ENCODE measurements at regions not wholly inside any gene's neighbourhood (a gene's known extent, or its start where the extent isn't known, plus 50 kb on each side); places are given as distances from the start of the nearest gene placed in this dataset.
"Not testable (repeated sequence)": the region's sequence is repeated elsewhere in the genome, so short reads cannot be mapped to it uniquely, and the experiment has no call there.

- TF ChIP-seq, protein P1, sequence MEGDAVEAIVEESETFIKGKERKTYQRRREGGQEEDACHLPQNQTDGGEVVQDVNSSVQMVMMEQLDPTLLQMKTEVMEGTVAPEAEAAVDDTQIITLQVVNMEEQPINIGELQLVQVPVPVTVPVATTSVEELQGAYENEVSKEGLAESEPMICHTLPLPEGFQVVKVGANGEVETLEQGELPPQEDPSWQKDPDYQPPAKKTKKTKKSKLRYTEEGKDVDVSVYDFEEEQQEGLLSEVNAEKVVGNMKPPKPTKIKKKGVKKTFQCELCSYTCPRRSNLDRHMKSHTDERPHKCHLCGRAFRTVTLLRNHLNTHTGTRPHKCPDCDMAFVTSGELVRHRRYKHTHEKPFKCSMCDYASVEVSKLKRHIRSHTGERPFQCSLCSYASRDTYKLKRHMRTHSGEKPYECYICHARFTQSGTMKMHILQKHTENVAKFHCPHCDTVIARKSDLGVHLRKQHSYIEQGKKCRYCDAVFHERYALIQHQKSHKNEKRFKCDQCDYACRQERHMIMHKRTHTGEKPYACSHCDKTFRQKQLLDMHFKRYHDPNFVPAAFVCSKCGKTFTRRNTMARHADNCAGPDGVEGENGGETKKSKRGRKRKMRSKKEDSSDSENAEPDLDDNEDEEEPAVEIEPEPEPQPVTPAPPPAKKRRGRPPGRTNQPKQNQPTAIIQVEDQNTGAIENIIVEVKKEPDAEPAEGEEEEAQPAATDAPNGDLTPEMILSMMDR (IDR thresholded peaks at IDR 0.05), result no peak
- Histone ChIP-seq H3K36me3 (no peaks in the 10 kb centered on the region), H3K4me3 (no peak overlapping the region), H3K9me3 (no peaks in the 10 kb centered on the region), H3K27me3 (no peaks in the 10 kb centered on the region), H3K27ac (no peak overlapping the region), H3K4me1 (no peaks in the 10 kb centered on the region)
- no peak for DNase-seq
- FAIRE-seq, result no peak
- no peak for ATAC-seq
- 73 to 83% methylated on average over 1 of the region's 1 CpG for WGBS, 2 donors
- intact Hi-C loops (cut with DNase I), result no loop called here
These were observed 209.8 kb downstream of the FZD1 start for GRCh38 chr7:91474074-91474473.

- WGBS, 2 donors, result 69 to 90% methylated on average over 5 of the region's 5 CpGs
- DNase-seq; H3K36me3 ChIP-seq; FAIRE-seq; H3K4me1 ChIP-seq; H3K9me3 ChIP-seq; H3K4me3 ChIP-seq; H3K27ac ChIP-seq; ATAC-seq; H3K27me3 ChIP-seq; intact Hi-C loops (cut with DNase I): not testable (repeated sequence)
These were observed 216.2 kb downstream of the FZD1 start for GRCh38 chr7:91480470-91480869.

DNA sequence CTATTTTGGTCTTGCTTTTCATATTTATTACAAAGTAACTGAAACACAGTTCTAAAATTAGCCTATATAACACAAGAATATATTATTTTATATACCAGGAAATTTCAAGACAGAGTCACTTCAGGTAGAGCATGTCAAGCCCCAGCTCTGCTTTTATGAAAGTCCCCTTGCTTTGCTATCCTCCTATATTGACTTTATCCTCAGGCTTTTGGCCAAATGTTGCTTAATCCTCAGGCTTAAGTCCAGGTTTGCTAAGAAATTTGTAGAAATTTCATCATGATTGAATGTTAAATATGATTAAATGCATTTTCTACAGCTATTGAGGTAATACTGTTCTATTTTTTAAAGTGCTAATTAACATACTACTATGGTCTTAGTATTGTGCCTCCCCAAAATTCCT, 227.6 kb downstream of the FZD1 start:
- Histone ChIP-seq H3K9me3 (peaks cover 0 to 3% (median 0%) of the 10 kb centered on the region in 4 donors), H3K27me3 (no peaks in the 10 kb centered on the region), H3K36me3 (no peaks in the 10 kb centered on the region), H3K4me1 (no peaks in the 10 kb centered on the region), H3K4me3 (no peak overlapping the region), H3K27ac (no peak overlapping the region)
- TF ChIP-seq, protein P1 (IDR thresholded peaks at IDR 0.05), result no peak
- FAIRE-seq (no peak), DNase-seq (no peak), ATAC-seq (no peak)
- intact Hi-C loops (cut with DNase I), result no loop called here

DNA sequence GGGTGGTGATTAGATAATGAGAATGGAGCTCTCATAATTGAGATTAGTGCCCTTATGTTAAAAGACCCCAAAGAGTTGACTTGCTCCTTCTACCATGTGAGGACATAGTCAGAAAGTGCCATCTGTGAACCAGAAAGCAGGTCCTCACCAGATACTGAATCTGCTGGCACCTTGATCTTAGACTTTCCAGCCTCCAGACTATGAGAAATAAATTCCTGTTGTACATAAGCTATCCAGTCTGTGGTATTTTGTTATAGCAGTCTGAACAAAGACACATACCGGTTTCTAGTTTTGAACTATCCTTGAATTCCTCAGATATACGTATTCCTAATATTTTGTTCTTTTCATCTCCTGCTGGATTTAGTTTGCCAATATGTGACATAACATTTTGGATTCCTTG, 228.1 kb downstream of the FZD1 start:
- H3K27me3 ChIP-seq, result no peaks in the 10 kb centered on the region
- H3K9me3 ChIP-seq, result peaks cover 0 to 3% (median 0%) of the 10 kb centered on the region in 4 donors
- TF ChIP-seq, protein P1 (IDR thresholded peaks at IDR 0.05), result no peak
- H3K27ac ChIP-seq, result no peak overlapping the region
- intact Hi-C loops (cut with DNase I), result no loop called here
- H3K36me3 ChIP-seq, result no peaks in the 10 kb centered on the region
- H3K4me3 ChIP-seq, result no peak overlapping the region
- DNase-seq (no peak), ATAC-seq (no peak), FAIRE-seq (no peak)
- 86 to 92% methylated on average over 2 of the region's 2 CpGs for WGBS, 2 donors
- H3K4me1 ChIP-seq, result no peaks in the 10 kb centered on the region

DNA sequence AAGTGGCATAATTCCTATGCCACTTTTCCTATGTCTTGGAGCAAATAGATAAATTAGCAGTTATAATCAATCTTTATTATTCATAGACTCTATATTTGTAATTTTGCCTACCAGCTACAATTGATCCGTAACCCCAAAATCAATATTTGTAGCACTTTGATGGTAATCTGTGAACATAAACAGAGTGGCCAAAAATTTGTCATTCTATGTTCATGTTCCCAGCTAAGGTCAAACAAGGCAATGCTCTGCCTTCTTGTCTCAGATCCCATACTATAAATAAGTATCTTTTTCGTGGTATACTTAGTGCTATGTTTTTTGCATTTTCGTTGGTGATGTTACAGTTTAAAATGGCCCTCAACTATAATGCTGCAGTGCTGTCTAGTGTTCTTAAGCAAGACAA, 228.5 kb downstream of the FZD1 start:
- Histone ChIP-seq H3K27ac (no peak overlapping the region), H3K27me3 (no peaks in the 10 kb centered on the region), H3K9me3 (peaks cover 0 to 3% (median 0%) of the 10 kb centered on the region in 4 donors), H3K36me3 (no peaks in the 10 kb centered on the region), H3K4me1 (no peaks in the 10 kb centered on the region), H3K4me3 (no peak overlapping the region)
- WGBS, 2 donors, result 43 to 53% methylated on average over 3 of the region's 3 CpGs
- DNase-seq (no peak), FAIRE-seq (no peak), ATAC-seq (no peak)
- TF ChIP-seq, protein P1 (IDR thresholded peaks at IDR 0.05), result no peak
- intact Hi-C loops (cut with DNase I), result no loop called here

- DNase-seq (no peak), FAIRE-seq (no peak), ATAC-seq (no peak)
- H3K36me3 ChIP-seq, result no peaks in the 10 kb centered on the region
- H3K27me3 ChIP-seq, result no peaks in the 10 kb centered on the region
- WGBS, 2 donors, result 69 to 73% methylated on average over 1 of the region's 1 CpG
- TF ChIP-seq, protein P1 (IDR thresholded peaks at IDR 0.05), result no peak
- H3K9me3 ChIP-seq, result peaks cover 0 to 3% (median 0%) of the 10 kb centered on the region in 4 donors
- H3K4me3 ChIP-seq, result no peak overlapping the region
- intact Hi-C loops (cut with DNase I), result no loop called here
- H3K4me1 ChIP-seq, result no peaks in the 10 kb centered on the region
- no peak overlapping the region for H3K27ac ChIP-seq
These were observed 230.2 kb downstream of the FZD1 start for GRCh38 chr7:91494450-91494849.
